Inflammatory macrophage treated with lipopolysaccharide for 4 hours (primary cell): ENCODE measurements at regions not wholly inside any gene's neighbourhood (a gene's known extent, or its start where the extent isn't known, plus 50 kb on each side); places are given as distances from the start of the nearest gene placed in this dataset.
"Not testable (repeated sequence)": the region's sequence is repeated elsewhere in the genome, so short reads cannot be mapped to it uniquely, and the experiment has no call there.

ENCODE experiments used
- DNase-seq: peaks from one replicate; pipeline ENCODE4 v3.0.0-alpha.2; 2020

DNA sequence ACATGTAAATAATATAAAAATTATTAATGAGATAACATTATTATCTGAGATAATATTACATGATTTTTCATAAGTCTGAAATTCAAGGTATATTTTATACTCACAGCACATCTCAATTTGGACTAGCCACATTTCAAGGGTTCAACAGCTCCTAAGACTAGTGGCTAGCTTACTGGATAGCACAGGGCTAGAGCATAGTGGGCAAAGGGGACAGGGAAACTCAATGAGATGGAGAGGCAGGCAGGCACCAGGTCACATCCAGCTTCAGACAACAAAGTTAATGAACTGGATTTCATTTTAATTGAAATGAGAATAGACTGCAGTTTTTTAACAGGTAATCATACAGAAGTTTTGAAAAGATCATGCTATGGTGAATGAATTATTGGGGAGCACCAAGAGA, 137.4 kb downstream of the NBPF8 start:
- not testable (repeated sequence) for DNase-seq

DNA sequence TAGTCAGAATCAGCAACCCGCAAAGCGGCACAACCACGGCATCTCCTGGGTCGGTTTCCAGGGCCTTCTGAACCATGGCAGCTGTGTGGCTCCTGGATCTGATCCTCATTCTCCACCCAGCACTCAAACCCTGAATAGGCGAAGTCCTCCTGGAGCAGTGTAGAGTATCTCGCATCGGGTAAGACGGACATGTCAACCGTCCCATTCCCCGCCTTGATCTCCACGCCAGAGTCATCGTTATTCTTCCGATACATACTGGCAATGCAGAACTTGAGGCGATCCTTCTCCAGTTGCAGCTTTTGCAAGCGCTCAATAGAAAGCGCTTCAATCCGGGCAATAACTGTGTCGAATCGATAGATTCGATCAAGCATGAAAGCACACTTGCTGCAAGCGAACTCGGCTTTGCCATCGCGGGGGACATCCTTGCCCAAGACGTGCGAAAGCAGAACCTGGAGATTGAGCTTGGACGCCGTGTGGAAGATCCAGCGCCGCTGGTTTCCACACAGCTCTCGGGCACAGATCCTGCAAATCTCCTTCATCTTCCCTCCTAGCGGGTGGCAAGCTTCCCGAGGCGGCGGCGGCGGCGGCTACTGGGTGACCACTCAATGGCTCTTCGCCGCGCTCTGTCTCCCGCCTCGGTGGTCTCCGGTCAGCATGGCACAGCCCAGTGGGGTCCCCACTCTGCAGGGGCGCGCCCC, 142.9 kb downstream of the NBPF8 start:
- DNase-seq, result not testable (repeated sequence)

- peak; percentile 45 for DNase-seq
These were observed 143.6 kb downstream of the NBPF8 start for GRCh38 chr1:120558303-120559060.

DNA sequence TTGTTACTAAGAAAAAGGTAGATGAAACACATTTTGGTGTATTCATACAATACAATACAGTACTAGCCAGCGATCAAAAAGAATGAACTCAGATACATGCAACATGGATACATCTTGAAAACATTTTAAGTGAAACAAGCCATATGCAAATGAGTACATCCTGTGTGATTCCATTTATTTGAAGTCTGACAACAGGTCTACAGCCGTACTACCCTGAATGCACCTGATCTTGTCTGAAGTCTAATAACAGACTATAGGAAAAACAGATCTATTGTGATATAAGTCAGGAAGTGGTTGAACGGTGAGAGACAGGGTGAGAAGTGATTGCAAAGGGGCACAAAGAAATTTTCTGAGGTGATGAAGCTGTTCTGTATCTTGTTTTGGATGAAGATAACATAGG, 146.9 kb downstream of the NBPF8 start:
- not testable (repeated sequence) for DNase-seq

- DNase-seq, result not testable (repeated sequence)
These were observed 150.6 kb downstream of the NBPF8 start for GRCh38 chr1:120565396-120565795.

GRCh38 chr1:120567620-120568019, 152.8 kb downstream of the NBPF8 start:
- not testable (repeated sequence) for DNase-seq

- DNase-seq, result not testable (repeated sequence)
These were observed 148.5 kb upstream of the NBPF26 start for GRCh38 chr1:120575201-120575600.

DNA sequence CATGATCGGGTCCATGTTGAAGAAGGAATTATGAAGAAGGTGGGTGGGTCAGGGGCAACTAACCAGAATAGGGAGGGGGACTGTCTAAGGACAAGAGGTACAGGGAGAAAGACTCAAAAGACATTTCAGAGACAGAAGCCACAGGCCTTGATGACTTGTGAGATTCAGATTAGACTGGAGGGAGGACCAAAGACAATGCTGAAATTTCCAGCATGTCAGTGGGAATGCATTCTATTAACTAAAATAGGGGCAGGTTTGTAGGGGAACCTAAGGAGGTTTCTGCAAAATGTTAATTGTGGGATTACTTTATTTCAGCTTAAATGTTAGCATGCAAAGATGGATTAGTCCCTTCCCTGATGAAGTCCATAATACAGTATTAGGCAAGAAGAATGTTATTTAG, 141.6 kb upstream of the NBPF26 start:
- DNase-seq, result not testable (repeated sequence)

DNA sequence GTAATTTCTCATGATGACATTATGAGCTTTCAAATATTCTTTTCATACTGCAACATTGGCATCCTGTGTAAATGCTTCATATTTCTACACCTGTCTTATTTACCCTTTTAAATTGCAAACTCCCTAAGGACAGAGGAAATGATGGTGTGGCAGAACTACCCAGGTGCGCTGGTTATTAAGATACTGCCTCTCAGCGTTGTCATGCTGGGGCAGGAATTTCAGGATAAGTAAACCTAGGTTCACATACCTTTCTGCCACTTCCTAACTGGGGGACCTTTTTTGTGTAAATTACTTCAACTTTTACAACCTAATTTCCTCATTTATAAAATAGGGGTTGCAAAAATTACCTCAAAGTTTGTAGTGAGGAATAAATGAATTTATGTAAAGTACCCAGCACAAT, 137.7 kb upstream of the NBPF26 start:
- not testable (repeated sequence) for DNase-seq

- not testable (repeated sequence) for DNase-seq
These were observed 134.9 kb upstream of the NBPF26 start for GRCh38 chr1:120588811-120589210.

- not testable (repeated sequence) for DNase-seq
These were observed 132.0 kb upstream of the NBPF26 start for GRCh38 chr1:120591774-120592173.

DNA sequence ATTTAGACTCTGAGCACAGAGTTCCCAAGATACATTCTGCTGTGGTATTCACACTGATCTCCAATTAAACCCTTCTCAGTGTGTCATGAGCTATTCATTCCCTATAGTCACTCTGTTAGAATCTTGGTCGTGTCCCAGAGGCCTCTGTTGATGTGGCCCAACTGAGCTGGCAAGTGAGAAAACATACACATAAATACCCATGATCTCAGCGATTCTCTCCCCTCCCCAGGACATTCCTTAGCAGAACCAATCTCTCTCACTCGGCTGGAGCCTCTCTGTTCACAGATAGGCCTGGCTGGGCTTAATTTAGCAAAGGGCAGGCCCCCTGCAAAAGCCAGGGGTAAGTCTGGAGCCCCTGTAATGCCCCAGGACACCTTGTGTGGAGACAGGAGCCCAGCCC, 130.8 kb upstream of the NBPF26 start:
- DNase-seq, result not testable (repeated sequence)

- not testable (repeated sequence) for DNase-seq
These were observed 130.1 kb upstream of the NBPF26 start for GRCh38 chr1:120593648-120594047.

DNA sequence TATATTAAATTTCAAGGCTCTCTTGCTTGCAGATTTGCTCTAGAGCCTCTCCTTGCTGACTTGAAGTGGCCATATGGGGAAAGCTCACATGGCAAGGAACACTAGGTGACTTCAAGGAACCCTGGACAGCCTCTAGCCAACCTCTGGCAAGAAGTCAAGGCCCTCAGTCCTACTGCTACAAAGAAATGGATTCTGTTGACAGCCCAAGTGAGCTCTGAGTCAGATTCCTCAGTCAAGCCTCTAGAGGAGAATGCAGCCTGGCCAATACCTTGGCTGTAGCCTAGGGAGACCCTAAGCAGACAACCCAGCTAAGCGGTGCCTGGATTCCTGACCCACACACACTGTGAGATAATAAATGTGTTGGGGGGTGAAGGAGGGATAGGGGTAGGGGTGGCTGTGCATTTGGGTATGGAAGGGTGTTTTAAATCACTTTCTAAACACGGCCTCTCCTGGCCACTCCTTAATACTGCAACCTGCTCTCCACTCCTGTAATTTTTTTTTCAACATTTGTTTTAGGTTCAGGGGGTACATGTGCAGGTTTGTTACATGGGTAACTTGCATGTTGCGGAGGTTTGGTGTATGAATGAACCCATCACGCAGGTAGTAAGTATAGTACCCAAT, 125.3 kb upstream of the NBPF26 start:
- DNase-seq, result not testable (repeated sequence)

- not testable (repeated sequence) for DNase-seq
These were observed 124.2 kb upstream of the NBPF26 start for GRCh38 chr1:120599511-120599910.

GRCh38 chr1:120600442-120601041, 123.2 kb upstream of the NBPF26 start:
- not testable (repeated sequence) for DNase-seq

DNA sequence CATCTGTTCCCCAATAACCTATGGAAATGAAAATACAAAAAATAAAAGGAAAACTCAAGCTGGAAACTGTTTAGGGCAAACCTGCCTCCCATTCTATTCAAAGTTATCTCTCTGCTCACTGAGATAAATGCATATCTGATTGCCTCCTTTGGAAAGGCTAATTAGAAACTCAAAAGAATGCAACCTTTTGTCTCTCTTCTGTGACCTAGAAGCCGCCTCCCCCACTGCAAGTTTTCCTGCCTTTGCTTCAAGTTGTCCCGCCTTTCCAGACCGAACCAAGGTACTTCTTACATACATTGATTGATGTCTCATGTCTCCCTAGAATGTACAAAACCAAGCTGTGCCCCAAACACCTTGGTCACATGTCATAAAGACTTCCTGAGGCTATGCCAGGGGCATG, 115.9 kb upstream of the NBPF26 start:
- DNase-seq, result not testable (repeated sequence)

DNA sequence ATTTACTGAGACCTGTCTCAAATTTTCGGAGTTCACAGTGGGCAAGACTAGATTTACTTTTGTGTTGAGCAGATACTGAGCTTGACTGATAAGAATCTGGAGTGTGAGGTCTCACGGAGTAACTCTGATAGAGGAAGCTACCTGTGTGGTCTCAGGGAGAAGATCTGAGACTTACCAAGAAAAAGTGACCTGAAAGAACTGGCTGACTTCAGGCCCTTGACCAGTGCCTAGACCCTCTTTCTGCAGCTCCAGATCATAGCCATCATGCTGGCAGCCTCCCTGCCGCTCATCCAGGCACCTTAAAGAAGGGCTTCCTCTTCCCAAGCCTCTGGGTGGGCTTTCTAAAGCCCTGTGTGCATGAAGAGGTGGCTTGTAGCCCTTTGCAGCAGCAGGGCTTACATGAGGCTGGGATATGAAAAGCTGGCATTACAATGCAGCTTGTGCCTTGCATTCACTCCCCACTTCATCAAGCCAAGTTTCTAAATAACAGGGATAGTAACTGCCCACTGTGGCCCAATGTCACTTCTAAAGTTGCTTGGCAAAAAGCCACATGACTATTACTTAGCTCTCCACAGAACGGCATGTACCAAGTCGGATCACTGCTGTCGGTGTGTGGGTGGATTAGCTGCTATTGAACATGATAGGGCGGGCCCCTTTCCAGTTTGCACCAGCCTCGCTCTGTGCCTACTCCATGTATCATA, 115.3 kb upstream of the NBPF26 start:
- DNase-seq, result not testable (repeated sequence)

DNA sequence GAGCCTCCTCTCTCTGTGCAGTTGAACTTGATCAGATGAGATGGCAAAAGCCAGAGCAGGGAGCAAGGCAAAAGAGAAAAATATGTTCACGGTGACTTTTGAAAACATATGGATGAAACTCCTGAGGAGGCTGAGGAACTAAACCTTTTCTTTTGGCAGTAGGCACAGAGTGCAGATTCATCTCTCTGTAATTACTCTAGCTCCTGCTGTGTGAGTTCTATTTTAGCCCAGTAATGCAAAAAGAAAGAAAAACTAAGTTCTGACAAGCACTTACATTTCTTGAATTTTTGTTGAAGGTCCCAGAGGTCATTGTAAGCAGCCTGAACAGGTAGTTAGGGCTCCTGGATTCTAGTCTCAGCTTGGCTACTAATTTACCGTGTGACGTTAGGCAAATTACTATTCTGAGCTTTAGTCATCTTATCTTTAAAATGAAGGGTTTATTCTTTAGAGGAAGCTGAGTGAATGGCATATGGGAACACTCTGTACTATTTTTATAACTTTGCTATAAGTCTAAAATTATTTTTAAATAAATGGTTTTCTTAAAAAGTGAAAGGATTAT, 114.7 kb upstream of the NBPF26 start:
- not testable (repeated sequence) for DNase-seq

- DNase-seq, result not testable (repeated sequence)
These were observed 113.9 kb upstream of the NBPF26 start for GRCh38 chr1:120609834-120610233.

DNA sequence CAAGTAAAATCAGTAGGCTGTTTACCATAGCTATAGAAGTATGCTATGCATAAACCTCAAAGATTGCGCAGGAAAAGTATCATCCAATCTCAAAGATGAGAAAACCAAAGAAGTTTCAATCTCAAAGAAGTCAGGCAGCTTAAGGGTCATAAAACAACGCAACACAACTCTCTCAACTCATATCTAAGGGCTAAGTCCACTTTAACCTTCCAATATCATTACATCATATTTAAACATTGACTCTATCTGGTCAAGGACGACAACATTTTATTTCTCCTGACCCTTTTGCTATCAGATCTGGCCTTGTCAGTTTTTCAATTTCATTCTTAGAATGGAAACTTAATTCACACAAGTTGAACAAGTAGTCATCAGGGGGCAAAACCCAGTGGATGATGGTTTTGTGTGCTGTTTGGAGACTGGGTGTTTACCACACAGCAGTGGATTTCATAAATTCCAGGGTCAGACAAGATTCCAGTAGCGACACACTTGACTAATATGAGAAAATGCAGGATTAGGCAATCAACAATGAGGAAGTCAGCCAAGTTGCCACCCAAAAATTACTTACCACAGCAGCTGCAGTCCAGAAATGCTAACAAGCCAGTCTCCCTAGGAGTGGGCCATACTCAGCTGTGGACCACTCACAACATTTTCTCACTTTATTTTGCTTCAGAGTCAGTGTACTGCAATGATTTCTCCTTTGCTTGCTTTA, 108.7 kb upstream of the NBPF26 start:
- not testable (repeated sequence) for DNase-seq

DNA sequence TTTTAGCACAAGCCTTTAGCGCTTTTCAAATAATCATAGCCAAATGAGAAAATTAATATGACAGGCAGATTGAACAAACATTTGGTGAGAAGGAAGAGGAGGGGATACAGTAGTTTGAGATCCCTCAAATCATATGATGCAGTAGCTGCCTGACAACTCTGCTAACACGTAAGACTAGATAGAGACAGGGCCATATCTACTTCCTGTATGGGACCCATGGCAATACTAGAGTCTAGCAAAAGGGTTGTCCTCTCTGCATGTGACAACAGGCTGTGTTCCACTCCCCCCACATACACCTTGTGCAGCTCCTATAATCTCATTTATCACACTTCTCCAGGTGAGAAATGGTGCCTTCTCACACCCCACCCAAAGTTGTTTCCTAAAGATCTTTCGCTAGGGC, 106.3 kb upstream of the NBPF26 start:
- DNase-seq, result not testable (repeated sequence)
